ENCODE measurements at regions not wholly inside any gene's neighbourhood (a gene's known extent, or its start where the extent isn't known, plus 50 kb on each side); places are given as distances from the start of the nearest gene placed in this dataset.

DNA sequence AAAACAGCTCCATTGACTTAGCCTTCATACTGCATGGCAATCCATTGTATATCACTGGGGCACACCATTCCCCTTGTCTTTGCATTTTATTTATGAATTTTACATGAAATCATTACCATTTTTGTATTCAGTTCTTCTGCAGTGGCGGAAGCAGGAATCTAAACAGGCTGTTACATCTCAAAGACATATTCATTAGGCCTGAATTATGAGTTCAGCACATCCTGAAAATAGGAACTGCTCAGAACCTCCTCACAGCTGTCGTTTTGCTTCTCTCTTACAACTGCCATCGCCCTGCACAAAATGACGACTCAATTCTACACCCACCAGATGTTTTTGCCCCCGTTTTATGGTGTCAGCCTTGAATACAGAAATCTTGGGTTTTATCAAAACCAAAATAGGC, 474.4 kb upstream of the MAGEB18 start:
- TF ChIP-seq, protein P1, sequence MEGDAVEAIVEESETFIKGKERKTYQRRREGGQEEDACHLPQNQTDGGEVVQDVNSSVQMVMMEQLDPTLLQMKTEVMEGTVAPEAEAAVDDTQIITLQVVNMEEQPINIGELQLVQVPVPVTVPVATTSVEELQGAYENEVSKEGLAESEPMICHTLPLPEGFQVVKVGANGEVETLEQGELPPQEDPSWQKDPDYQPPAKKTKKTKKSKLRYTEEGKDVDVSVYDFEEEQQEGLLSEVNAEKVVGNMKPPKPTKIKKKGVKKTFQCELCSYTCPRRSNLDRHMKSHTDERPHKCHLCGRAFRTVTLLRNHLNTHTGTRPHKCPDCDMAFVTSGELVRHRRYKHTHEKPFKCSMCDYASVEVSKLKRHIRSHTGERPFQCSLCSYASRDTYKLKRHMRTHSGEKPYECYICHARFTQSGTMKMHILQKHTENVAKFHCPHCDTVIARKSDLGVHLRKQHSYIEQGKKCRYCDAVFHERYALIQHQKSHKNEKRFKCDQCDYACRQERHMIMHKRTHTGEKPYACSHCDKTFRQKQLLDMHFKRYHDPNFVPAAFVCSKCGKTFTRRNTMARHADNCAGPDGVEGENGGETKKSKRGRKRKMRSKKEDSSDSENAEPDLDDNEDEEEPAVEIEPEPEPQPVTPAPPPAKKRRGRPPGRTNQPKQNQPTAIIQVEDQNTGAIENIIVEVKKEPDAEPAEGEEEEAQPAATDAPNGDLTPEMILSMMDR (IDR thresholded peaks at IDR 0.05; ENCODE audit: low read depth, low read length, missing control alignments) = no peak
- DNase-seq (ENCODE audit: low read depth) = no peak
- H3K4me3 ChIP-seq (ENCODE audit: low read depth, low read length) = no peak overlapping the region

DNA sequence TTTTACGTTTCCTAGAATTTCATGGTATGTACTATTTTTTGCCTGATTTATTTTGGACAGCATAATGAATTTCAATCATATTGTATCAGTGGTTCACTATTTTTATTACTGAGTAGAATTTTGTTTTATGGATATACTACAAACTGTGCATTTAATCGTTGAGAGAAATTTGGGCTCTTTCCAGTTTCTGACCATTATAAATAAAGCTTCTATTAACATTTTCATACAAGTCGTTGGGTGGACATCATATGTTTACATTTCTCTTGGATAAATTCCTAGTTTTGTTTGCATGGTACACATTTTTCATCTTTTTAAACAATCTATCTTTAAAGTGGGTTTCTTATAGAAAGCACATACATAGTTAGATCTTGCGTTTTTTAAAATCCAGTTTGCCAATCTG, 472.7 kb upstream of the MAGEB18 start:
- no peak for DNase-seq (ENCODE audit: low read depth)
- TF ChIP-seq, protein P1 (IDR thresholded peaks at IDR 0.05; ENCODE audit: low read depth, low read length, missing control alignments) = no peak
- no peak overlapping the region for H3K4me3 ChIP-seq (ENCODE audit: low read depth, low read length)

DNA sequence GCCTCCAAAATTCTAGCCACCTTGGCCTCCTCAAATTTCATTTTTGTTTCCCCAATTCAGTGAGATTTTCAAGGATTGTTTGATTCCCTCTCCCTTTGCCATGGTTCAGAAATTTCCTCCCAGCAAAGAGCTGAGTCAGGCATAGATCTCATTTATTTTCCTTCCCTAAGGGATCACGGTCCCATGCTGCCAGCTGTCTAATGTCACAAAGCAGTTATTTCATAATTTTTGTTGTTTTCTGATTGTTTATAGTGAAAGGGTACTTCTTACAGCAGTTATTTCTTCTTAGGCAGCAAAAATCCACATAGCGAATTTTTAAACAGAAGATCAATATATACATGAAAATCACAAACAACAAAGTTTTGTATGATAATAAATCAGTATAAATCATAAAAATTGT, 470.5 kb upstream of the MAGEB18 start:
- no peak overlapping the region for H3K4me3 ChIP-seq (ENCODE audit: low read depth, low read length)
- DNase-seq (ENCODE audit: low read depth) = no peak
- TF ChIP-seq, protein P1 (IDR thresholded peaks at IDR 0.05; ENCODE audit: low read depth, low read length, missing control alignments) = no peak

DNA sequence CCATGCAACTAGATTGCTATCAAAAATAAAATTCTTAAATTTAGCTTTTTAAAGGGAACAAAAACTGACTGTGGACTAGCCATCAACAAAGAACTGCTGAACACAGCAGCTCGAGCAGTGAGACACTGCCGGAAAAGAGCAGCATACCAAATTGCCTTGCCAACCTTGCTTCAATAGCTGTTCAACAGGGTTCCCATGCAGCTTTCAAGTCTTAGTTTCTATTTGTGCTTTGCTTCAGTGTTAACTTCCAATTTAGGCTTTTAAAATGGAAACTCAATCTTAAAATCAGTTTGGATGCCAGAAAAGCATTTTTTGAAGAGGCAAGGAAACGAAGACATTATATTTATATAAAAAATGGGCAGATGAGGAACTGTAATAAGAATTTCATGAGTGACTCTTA, 463.4 kb upstream of the MAGEB18 start:
- DNase-seq (ENCODE audit: low read depth) = no peak
- no peak overlapping the region for H3K4me3 ChIP-seq (ENCODE audit: low read depth, low read length)
- TF ChIP-seq, protein P1 (IDR thresholded peaks at IDR 0.05; ENCODE audit: low read depth, low read length, missing control alignments) = no peak

DNA sequence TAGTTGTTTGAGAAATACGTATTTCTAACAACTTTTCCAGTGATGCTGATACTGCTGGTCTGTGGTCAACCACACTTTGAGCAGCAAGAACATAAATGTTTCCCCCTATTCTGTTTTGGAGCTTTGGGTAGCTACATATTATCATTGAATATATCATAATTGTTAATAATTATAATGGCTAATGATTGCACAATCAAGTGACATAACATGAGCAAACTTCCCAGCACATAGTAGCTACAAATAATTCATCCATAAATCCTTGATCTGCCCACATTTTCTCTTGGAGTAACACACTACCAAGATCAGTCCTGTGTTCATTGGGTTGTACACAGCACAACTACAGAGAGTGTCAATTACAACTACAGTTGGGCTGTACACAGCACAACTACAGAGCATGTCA, 436.3 kb upstream of the MAGEB18 start:
- no peak overlapping the region for H3K4me3 ChIP-seq (ENCODE audit: low read depth, low read length)
- TF ChIP-seq, protein P1 (IDR thresholded peaks at IDR 0.05; ENCODE audit: low read depth, low read length, missing control alignments) = no peak
- no peak for DNase-seq (ENCODE audit: low read depth)

DNA sequence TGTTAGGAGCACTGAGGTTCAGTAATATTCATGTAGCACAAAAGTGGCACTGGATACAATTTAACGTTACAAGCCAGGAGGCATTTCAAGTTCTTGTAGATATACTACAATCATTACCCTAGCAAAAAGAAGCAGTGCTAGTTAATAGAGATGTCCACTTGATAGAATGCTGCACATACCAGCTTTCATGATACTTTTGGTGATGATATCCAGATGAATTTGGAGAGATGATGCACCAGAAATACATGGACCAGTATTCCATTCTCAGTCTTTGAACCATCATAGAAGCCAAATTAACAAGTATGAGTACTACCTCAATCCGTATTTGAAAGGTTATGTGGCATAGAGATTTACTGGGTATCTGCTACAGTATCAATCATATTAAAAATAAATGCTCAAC, 421.0 kb upstream of the MAGEB18 start:
- H3K4me3 ChIP-seq (ENCODE audit: low read depth, low read length) = no peak overlapping the region
- TF ChIP-seq, protein P1 (IDR thresholded peaks at IDR 0.05; ENCODE audit: low read depth, low read length, missing control alignments) = no peak
- DNase-seq (ENCODE audit: low read depth) = no peak

DNA sequence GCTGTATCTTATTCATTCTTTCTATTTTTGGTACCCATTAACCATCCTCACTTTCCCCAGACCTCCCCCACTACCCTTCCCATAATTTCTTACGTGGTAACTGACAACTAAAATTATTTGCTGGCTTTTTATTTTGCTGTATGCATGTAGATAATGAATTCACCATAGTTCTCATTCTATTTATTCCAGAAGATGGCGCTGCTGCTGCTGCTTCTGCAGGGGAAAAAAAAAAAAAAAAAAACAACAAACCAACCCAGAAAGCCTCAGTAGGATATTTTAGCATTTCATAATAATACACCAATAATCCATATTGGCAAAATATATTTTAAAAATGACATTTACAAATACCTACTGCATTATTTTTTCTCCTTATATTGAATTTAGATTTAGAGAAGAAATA, 416.6 kb upstream of the MAGEB18 start:
- TF ChIP-seq, protein P1 (IDR thresholded peaks at IDR 0.05; ENCODE audit: low read depth, low read length, missing control alignments) = no peak
- no peak for DNase-seq (ENCODE audit: low read depth)
- no peak overlapping the region for H3K4me3 ChIP-seq (ENCODE audit: low read depth, low read length)

Data from GM12864 (cell line).